ENCODE measurements at regions not wholly inside any gene's neighbourhood (a gene's known extent, or its start where the extent isn't known, plus 50 kb on each side); places are given as distances from the start of the nearest gene placed in this dataset.
"Not testable (repeated sequence)": the region's sequence is repeated elsewhere in the genome, so short reads cannot be mapped to it uniquely, and the experiment has no call there.

GRCh38 chr7:150035769-150036168, 162.0 kb downstream of the ATP6V0E2 start:
- H3K27me3 ChIP-seq (ENCODE audit: control insufficient read depth in 2 of 2, insufficient read depth in 2 of 2, low read length in 2 of 2); H3K4me1 ChIP-seq (ENCODE audit: control insufficient read depth in 1 of 2, insufficient read depth in 2 of 2, low read length in 2 of 2); H3K27ac Mint-ChIP-seq; H2AFZ ChIP-seq (ENCODE audit: insufficient read depth, low read depth, low read length, poor library complexity, severe bottlenecking); H4K20me1 ChIP-seq (ENCODE audit: insufficient read depth, low read length); intact Hi-C loops (cut with micrococcal nuclease); H3K4me3 ChIP-seq (replicated peaks in 1 of 3; ENCODE audit: low read depth in 2 of 3, low read length in 3 of 3); H3K79me2 ChIP-seq (ENCODE audit: insufficient read depth, low read length); DNase-seq; H3K9ac ChIP-seq (ENCODE audit: insufficient read depth, low read length, poor library complexity, severe bottlenecking); H3K4me3 Mint-ChIP-seq; H3K36me3 ChIP-seq (replicated peaks in 1 of 2; ENCODE audit: control insufficient read depth in 1 of 2, insufficient read depth in 2 of 2, low read length in 2 of 2); H3K36me3 Mint-ChIP-seq; H3K4me2 ChIP-seq (replicated peaks; ENCODE audit: extremely low read depth, low read length, poor library complexity, severe bottlenecking); H3K27ac ChIP-seq (ENCODE audit: low read depth in 1 of 2, low read length in 2 of 2); H3K4me1 Mint-ChIP-seq; H3K27me3 Mint-ChIP-seq (ENCODE audit: low read depth in 3 of 3): not testable (repeated sequence)
- WGBS (ENCODE audit: insufficient coverage): 100% methylated on average over 5 of the region's 21 CpGs
- peaks cover 6 to 12% of the 10 kb centered on the region in 2 donors for H3K9me3 ChIP-seq (replicated peaks in 1 of 2; ENCODE audit: control insufficient read depth in 1 of 2, insufficient read depth in 1 of 2, low read length in 2 of 2)
- peaks cover 0 to 14% (median 4%) of the 10 kb centered on the region in 7 donors for H3K9me3 Mint-ChIP-seq

GRCh38 chr7:150039061-150039460, 165.3 kb downstream of the ATP6V0E2 start:
- H3K36me3 Mint-ChIP-seq; H3K4me1 ChIP-seq (ENCODE audit: control insufficient read depth in 1 of 2, insufficient read depth in 2 of 2, low read length in 2 of 2); H3K27ac Mint-ChIP-seq; H3K4me1 Mint-ChIP-seq; DNase-seq; H3K36me3 ChIP-seq (replicated peaks in 1 of 2; ENCODE audit: control insufficient read depth in 1 of 2, insufficient read depth in 2 of 2, low read length in 2 of 2); H3K79me2 ChIP-seq (ENCODE audit: insufficient read depth, low read length); intact Hi-C loops (cut with micrococcal nuclease); H4K20me1 ChIP-seq (ENCODE audit: insufficient read depth, low read length); H3K27ac ChIP-seq (ENCODE audit: low read depth in 1 of 2, low read length in 2 of 2); H3K27me3 Mint-ChIP-seq (ENCODE audit: low read depth in 3 of 3); H3K4me3 Mint-ChIP-seq; H3K9ac ChIP-seq (ENCODE audit: insufficient read depth, low read length, poor library complexity, severe bottlenecking); H2AFZ ChIP-seq (ENCODE audit: insufficient read depth, low read depth, low read length, poor library complexity, severe bottlenecking); H3K4me3 ChIP-seq (replicated peaks in 1 of 3; ENCODE audit: low read depth in 2 of 3, low read length in 3 of 3); H3K4me2 ChIP-seq (replicated peaks; ENCODE audit: extremely low read depth, low read length, poor library complexity, severe bottlenecking); H3K27me3 ChIP-seq (ENCODE audit: control insufficient read depth in 2 of 2, insufficient read depth in 2 of 2, low read length in 2 of 2): not testable (repeated sequence)
- 83% methylated on average over 6 of the region's 16 CpGs for WGBS (ENCODE audit: insufficient coverage)
- H3K9me3 ChIP-seq (replicated peaks in 1 of 2; ENCODE audit: control insufficient read depth in 1 of 2, insufficient read depth in 1 of 2, low read length in 2 of 2): peaks cover 6 to 12% of the 10 kb centered on the region in 2 donors
- peaks cover 0 to 10% (median 2%) of the 10 kb centered on the region in 7 donors for H3K9me3 Mint-ChIP-seq

GRCh38 chr7:150042281-150042680, 168.5 kb downstream of the ATP6V0E2 start:
- H4K20me1 ChIP-seq (ENCODE audit: insufficient read depth, low read length); H3K36me3 Mint-ChIP-seq; H3K79me2 ChIP-seq (ENCODE audit: insufficient read depth, low read length); H3K36me3 ChIP-seq (replicated peaks in 1 of 2; ENCODE audit: control insufficient read depth in 1 of 2, insufficient read depth in 2 of 2, low read length in 2 of 2); H3K27ac ChIP-seq (ENCODE audit: low read depth in 1 of 2, low read length in 2 of 2); H3K4me2 ChIP-seq (replicated peaks; ENCODE audit: extremely low read depth, low read length, poor library complexity, severe bottlenecking); H3K4me1 Mint-ChIP-seq; H3K27ac Mint-ChIP-seq; H3K4me3 ChIP-seq (replicated peaks in 1 of 3; ENCODE audit: low read depth in 2 of 3, low read length in 3 of 3); H3K4me3 Mint-ChIP-seq; H3K4me1 ChIP-seq (ENCODE audit: control insufficient read depth in 1 of 2, insufficient read depth in 2 of 2, low read length in 2 of 2); H3K9ac ChIP-seq (ENCODE audit: insufficient read depth, low read length, poor library complexity, severe bottlenecking); intact Hi-C loops (cut with micrococcal nuclease); H3K9me3 Mint-ChIP-seq; H2AFZ ChIP-seq (ENCODE audit: insufficient read depth, low read depth, low read length, poor library complexity, severe bottlenecking); DNase-seq; H3K9me3 ChIP-seq (replicated peaks in 1 of 2; ENCODE audit: control insufficient read depth in 1 of 2, insufficient read depth in 1 of 2, low read length in 2 of 2): not testable (repeated sequence)
- peaks cover 6 to 22% of the 10 kb centered on the region in 2 donors for H3K27me3 ChIP-seq (ENCODE audit: control insufficient read depth in 2 of 2, insufficient read depth in 2 of 2, low read length in 2 of 2)
- WGBS (ENCODE audit: insufficient coverage): 80% methylated on average over 1 of the region's 20 CpGs
- peaks cover 11 to 25% (median 15%) of the 10 kb centered on the region in 3 donors for H3K27me3 Mint-ChIP-seq (ENCODE audit: low read depth in 3 of 3)

GRCh38 chr7:150044771-150045170, 171.0 kb downstream of the ATP6V0E2 start:
- intact Hi-C loops (cut with micrococcal nuclease); H3K4me3 ChIP-seq (replicated peaks in 1 of 3; ENCODE audit: low read depth in 2 of 3, low read length in 3 of 3); H3K9me3 ChIP-seq (replicated peaks in 1 of 2; ENCODE audit: control insufficient read depth in 1 of 2, insufficient read depth in 1 of 2, low read length in 2 of 2); H3K9ac ChIP-seq (ENCODE audit: insufficient read depth, low read length, poor library complexity, severe bottlenecking); H3K4me2 ChIP-seq (replicated peaks; ENCODE audit: extremely low read depth, low read length, poor library complexity, severe bottlenecking); H3K36me3 ChIP-seq (replicated peaks in 1 of 2; ENCODE audit: control insufficient read depth in 1 of 2, insufficient read depth in 2 of 2, low read length in 2 of 2); H3K27ac Mint-ChIP-seq; H3K4me3 Mint-ChIP-seq; H3K79me2 ChIP-seq (ENCODE audit: insufficient read depth, low read length); H3K4me1 ChIP-seq (ENCODE audit: control insufficient read depth in 1 of 2, insufficient read depth in 2 of 2, low read length in 2 of 2); H3K36me3 Mint-ChIP-seq; H4K20me1 ChIP-seq (ENCODE audit: insufficient read depth, low read length); H3K27ac ChIP-seq (ENCODE audit: low read depth in 1 of 2, low read length in 2 of 2); H2AFZ ChIP-seq (ENCODE audit: insufficient read depth, low read depth, low read length, poor library complexity, severe bottlenecking); DNase-seq: not testable (repeated sequence)
- Mint-ChIP-seq H3K4me1 (peaks cover 13% of the 10 kb centered on the region), H3K27me3 (ENCODE audit: low read depth in 3 of 3) (peaks cover 22 to 49% (median 28%) of the 10 kb centered on the region in 3 donors), H3K9me3 (peaks cover 0 to 11% (median 2%) of the 10 kb centered on the region in 7 donors)
- H3K27me3 ChIP-seq (ENCODE audit: control insufficient read depth in 2 of 2, insufficient read depth in 2 of 2, low read length in 2 of 2): peaks cover 11 to 37% of the 10 kb centered on the region in 2 donors
- 15% methylated on average over 7 of the region's 7 CpGs for WGBS (ENCODE audit: insufficient coverage)

All from CD14-positive monocyte (primary cell).